Iris pigment epithelial cell (primary cell): ENCODE measurements at regions not wholly inside any gene's neighbourhood (a gene's known extent, or its start where the extent isn't known, plus 50 kb on each side); places are given as distances from the start of the nearest gene placed in this dataset.
"Not testable (repeated sequence)": the region's sequence is repeated elsewhere in the genome, so short reads cannot be mapped to it uniquely, and the experiment has no call there.

ENCODE experiments used
- DNase-seq: peaks from one replicate; pipeline ENCODE4 v3.0.0-alpha.2; 2011; ENCODE audit warnings: low read depth

DNA sequence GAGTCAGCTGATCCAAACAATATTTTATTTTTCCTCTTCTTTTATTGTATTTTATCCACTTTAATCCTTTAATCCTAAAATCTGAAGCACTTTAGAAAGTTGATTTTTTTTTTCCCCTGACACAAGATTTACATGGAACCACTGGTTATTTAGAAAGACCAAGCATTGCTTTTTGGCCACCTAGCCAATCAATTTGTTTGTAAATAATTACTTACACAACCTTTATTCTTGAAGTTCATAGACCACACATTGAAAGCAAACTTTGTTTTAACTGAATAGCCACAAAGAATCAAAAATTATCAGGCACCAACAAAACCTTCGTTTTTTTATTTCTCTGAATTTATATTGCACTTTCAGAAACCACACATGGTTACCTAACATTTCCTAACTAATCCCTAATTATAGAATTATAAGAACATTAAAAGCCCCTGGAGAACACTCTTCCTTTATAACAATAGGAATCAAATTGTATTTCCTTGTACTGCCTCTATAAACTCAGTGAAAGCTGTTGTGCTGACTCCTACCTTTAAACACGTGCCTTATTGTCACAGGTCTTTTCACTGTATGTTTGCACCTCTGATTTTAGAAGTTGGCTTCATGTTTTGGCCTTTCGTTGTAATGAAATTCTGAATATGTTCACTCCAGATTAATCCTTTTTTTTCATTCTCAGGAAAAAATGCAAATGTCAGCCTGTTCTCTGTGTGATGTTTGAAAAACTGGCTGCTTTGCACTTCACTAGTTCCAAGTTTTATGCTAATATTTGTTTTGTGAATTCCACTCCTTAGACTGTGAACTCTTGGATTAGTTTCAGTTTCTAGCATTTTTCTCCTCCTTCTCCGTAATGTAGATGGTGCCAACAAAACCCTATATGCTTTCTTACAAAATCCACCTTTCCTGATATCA lies 1511.9 kb downstream of the REEP3 start:
- no peak for DNase-seq

DNA sequence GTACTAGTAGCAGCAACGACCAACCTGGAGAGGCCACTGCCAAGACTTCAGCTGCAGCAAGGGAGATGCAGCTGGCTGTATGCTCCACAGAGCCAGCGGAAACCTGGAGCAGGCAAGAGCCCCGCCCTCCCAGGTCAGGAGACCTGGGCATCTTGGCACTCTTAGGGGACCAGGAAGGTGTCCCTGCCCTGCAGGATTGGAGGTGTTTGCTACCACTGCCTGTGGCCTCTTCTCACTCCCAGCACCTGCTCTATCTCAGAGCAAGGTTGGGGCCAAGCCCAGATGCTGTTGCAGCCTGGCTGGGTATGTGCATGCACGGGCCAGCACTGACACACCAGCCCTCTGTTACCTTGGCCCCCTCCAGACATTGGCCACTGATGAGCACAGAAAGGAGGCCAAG lies 1512.8 kb downstream of the REEP3 start:
- DNase-seq: no peak

DNA sequence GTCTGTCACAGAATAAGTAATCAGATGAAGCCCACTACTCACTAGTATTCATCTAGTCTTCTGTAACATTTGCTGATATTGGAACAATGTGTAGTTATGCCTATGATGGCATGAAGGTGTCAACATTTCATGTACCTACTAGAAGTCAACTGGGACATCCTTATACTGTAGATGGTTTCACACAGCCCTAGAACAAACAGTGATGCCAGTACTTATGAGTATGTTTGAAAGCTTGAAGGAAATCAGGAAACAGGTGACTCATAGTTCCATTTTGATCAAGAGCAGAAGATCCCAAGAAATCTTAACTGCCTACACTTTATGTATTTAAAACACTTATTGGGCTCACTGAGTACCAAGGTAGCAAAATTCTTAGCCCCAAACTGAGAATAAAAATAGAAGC lies 1519.6 kb downstream of the REEP3 start:
- no peak for DNase-seq

DNA sequence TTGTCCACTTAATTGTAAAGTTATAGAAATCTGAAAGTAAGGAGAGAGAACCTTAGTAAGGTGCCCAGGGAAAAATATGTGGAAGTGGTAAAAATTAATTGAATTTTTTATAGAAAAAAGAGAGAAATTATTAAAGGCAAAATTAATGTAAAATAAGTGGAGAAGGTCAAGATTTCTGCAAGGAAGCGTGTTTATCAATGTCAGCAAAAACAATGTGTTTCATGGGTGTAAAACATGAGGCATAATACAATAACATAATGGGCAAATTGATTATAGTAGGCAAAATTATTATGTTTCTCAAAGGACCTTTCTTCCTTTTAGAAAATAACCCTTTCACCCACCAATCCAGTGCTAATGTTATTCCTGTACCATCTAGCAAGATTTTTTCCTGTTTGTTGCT lies 1520.1 kb downstream of the REEP3 start:
- no peak for DNase-seq

DNA sequence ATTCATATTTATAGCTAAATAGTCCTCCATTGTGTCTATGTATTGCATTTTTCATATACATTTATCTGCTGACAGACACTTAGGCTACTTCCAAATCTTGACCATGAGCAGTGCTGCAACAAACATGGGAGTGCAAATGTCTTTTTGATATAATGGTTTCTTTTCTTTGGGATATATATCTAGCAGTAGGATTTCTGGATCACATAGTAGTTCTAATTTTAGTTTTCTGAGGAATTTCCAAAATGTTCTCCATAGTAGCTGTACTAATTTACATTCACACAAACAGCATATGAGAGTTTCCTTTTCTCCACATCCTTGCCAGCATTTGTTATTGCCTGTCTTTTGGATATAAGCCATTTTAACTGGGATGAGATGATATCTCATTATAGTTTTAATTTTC lies 1521.3 kb downstream of the REEP3 start:
- no peak for DNase-seq

DNA sequence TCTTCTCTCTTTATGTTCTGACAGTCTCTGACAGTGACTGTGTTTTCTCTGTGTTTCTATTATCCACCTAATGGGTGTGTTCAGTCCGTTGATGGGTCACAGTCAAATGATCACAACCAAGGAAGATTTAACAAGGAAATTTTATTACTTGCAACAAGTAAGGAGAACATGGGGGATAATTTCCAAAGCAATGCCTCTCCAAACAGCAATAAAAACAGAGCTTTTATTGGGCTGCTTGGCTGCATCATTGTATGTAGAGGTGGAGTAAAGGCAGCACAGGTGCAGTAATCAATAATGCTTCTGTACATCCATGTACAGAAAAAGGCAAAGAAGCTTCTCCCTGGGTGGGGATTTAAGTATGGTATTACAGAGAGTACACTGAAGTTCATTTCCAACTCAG lies 1525.6 kb downstream of the REEP3 start:
- DNase-seq: no peak

DNA sequence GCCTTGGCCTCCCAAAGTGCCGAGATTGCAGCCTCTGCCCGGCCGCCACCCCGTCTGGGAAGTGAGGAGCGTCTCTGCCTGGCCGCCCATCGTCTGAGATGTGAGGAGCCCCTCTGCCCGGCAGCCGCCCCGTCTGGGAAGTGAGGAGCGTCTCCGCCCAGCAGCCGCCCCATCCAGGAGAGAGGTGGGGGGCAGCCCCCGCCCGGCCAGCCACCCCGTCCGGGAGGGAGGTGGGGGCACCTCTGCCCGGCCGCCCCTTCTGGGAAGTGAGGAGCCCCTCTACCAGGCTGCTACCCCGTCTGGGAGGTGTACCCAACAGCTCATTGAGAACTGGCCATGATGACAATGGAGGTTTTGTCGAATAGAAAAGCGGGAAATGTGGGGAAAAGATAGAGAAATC lies 1530.9 kb downstream of the REEP3 start:
- DNase-seq: not testable (repeated sequence)

DNA sequence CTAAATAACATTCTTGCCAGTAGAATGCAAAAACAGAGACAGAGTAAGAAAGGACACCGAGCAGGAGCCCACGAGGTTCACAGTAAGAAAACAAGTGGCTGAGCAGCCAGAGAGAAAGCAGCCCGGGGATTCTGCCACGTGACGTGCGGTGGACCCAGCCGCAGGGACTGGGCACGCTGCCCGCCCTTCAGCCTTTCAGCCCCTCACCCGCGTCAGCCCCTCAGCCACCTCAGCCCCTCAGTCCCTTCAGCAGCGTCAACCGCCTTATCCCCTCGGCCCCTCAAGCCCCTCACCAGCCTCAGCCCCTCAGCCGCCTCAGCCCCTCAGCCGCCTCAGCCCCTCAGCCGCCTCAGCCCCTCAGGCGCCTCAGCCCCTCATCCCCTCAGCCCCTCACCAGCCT lies 1532.2 kb downstream of the REEP3 start:
- not testable (repeated sequence) for DNase-seq

DNA sequence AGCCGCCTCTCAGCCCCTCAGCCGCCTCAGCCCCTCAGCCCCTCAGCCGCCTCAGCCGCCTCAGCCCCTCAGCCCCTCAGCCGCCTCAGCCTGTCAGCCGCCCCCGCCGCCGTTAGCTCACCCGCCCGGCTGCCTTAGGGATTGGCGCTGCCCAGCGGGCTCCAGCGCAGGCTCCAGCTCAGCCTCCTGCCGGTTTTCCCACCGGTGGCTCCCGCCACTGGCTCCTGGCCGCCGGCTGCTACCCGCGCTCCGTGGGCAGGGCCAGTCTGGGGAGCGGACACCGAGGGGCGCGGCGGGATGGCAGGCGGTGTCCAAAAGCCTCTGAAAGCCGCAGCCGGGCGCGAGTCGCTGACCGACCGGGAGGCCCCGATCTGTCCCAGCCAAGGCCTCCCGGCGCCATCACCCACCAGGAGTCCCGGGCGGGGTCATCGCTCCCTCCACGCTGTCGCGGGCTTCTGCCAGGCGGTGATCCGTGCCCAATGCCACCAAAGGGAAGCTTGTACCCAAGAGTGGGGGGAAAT lies 1532.7 kb downstream of the REEP3 start:
- not testable (repeated sequence) for DNase-seq

DNA sequence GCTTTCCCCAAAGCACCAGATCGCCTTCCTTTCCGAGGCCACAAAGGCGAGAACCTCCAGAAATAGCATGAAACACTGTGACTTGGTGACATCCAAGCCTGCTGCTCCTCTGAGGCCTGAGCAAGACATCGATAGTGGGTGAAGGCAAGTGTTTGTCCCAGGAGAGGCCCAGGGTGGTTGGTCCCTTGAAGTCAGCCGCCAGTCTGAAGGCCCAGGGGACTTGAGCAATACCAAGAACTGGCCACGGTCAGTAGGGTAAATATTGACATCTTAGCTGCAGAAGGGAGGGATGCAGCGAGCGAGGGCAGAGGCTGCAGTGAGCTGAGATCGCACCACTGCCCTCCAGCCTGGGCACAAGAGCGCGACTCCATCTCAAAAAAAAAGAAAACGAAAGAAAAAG lies 1533.5 kb downstream of the REEP3 start:
- DNase-seq: not testable (repeated sequence)

DNA sequence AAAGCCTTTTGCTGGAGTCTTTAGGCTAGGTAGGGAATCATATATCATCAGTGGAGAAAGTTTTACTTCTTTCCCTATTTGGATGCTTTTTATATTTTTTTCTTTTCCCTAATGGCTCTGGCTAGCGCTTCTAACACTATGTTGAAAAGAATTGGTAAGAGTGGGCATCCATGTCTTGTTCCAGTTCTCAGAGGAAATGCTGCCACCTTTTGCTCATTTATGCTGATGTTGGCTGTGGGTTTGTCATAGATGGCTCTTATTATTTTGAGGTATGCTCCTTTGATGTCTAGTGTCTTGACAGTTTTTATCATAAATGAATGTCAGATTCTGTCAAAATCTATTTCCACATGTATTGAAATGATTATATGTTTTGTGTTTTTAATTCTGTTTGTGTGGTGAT lies 1544.1 kb downstream of the REEP3 start:
- no peak for DNase-seq

DNA sequence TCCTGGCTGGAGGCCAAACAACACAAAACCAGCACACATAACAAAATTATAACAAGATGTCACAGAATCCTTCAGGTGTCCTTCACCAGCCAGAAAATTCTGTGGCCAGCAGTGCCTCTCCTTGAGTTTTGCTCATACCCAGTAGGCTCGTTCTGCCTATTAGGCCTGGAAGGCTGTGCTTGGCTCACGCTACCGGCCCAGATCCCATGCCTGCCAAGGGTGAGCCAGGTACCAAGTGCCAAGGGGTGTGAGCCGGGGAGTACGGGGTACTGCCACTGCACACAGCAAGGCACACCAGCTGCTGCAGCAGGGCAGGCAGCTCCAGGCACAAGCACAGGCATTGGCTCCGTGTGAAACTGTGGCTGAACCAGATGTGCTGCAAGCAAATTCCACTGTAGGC lies 1562.0 kb downstream of the REEP3 start:
- DNase-seq: no peak

DNA sequence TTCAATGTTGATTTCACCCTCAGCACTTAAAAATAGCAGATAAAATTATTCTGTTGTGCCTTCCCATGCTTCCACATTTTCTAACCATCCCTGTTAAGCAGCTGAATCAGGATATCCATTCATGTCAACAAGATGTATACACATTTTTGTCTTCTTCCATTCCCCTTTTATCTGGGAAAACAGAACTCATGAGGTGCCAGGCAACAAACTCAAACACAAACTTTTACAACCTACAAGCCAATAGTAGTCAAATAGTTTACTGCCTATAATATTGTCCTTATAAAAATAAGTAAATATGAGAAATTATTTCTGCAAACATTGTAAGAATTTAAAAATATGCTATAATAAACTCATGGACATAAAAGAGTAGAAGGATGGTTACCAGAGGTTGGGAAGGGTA lies 1569.8 kb downstream of the REEP3 start:
- no peak for DNase-seq

DNA sequence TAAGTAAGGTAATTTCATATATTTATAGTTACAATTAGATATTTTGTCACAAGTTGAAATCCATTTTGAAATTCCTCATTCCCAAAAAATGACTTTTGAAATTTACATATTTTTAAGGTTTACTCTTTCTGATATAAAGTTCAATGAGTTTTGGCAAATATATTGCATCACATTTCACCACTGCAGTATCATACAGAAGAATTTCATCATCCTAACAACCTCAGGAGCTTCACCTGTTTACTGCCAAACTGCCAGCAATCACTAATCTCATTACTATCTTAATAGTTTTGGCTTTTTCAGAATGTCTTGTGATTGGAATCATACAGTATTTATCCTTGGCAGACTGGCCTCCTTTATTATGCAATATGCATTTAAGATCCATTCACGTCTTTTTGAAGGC lies 1578.9 kb downstream of the REEP3 start:
- no peak for DNase-seq

DNA sequence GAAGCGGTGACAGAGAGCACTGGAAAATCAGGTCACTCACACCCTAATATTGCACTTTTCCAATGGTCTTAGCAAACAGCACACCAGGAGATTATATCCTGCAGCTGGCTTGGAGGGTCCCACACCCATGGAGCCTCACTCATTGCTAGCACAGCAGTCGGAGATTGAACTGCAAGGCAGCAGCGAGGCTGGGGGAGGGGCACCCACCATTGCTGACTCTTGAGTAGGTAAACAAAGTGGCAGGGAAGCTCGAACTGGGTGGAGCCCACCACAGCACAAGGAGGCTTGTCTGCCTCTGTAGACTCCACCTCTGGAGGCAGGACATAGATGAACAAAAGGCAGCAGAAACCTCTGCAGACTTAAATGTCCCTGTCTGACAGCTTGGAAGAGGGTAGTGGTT lies 1579.7 kb downstream of the REEP3 start:
- DNase-seq: not testable (repeated sequence)

DNA sequence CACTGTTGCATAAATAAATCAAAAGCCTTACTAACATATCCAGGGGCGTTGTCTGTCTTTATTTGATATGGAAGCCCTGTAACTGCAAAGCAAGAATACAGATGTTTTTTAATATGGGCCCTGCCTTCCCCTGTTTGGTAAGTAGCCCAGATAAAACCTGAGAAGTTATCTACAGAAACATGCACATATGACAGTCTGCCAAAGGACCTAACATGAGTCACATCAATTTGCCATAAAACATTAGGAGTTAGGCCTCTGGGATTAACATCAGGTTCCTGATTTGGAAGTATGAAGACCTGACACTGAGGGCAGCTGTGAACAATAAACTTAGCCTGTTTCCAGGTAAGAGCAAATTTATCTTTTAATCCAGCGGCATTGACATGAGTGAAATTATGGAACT lies 1588.8 kb downstream of the REEP3 start:
- DNase-seq: no peak

DNA sequence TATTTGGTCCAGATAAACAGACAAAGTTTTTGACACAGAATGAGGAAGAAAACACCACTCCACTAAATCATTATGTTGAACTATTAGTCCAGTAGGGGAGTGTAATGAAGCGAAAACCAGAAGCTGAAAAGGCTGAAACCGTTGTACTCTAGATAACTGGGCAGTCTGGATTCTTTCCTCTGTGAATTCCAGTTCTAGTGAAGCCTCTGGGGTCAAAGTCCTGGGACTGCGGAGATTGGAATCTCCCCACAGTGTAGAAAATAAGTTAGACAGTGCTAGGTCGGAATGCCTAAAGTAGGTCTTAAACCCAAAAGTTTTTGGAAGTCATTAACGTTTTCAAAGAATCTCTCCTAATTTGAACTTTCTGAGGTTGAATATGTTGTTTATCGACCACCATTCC lies 1589.9 kb downstream of the REEP3 start:
- not testable (repeated sequence) for DNase-seq

DNA sequence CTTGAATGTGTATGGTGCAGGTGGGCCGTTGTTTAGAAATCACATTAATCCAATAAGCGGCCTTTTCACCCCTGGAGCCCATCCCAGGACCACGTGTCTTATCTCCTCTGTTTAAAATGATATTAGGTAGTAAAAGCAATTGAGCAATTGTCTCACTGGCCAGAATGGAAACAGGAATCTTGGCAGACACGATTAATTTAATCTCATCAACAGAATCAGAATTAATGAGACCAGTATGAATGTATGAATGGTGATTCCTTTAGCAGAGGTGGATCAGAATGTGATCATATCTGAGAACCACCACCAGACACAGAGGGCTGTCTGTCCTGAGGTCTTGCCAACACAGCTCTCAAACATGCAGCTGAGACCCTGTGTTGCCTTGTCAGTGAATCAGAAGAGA lies 1591.4 kb downstream of the REEP3 start:
- no peak for DNase-seq

DNA sequence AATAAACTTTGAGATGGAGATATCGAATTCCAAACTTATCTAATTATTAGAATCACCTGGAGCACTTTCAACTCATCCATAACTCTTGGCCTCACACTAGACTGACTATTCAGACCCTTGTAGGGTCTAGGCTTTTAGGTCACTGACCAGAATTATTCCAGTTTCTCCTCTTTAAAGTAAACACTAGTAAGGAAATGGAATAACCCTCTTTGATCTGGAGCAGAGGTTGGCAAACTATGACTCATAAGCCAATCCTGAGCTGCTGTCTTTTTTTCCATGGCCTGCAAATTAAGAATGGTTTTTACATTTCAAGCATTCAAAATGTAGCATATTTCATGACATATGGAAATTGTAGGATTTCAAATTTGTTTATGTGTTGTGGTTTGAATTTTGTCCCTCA lies 1601.9 kb downstream of the REEP3 start:
- no peak for DNase-seq

DNA sequence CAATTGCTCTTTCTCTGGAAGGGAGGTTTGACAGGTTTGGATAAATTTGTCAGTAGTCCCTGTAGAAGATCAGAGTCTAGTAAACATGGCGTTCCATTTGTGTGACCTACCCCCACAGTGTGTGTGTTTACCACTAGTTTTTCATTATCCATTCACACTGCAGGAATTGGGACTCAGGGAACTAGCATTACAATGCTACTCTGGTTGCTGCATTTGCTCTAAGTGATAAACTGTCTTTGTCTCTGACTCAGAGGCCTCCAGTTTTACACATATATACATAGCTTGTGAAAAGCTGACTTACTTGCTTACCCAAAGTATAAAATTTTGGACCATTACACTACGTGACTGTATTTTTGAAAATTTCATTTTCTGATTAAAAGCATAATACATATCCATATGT lies 1604.0 kb downstream of the REEP3 start:
- DNase-seq: no peak

DNA sequence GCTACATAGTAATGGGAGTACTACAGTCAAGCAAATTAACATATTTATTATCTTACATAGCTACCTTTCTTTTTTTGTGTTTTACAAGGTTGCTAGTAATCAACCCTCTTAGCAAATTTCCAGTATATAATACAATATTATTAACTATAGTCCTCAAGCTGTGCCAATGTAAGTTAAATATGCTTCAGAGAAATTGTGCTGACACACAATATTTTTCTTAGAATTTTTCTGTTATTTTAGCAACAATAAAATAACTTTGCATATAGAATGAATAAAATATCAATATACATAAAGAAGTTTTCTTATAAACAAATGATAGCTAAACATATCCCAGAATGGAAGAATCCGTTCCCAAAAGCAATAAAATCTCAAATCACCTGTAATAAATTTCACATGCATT lies 1605.1 kb downstream of the REEP3 start:
- DNase-seq: no peak

DNA sequence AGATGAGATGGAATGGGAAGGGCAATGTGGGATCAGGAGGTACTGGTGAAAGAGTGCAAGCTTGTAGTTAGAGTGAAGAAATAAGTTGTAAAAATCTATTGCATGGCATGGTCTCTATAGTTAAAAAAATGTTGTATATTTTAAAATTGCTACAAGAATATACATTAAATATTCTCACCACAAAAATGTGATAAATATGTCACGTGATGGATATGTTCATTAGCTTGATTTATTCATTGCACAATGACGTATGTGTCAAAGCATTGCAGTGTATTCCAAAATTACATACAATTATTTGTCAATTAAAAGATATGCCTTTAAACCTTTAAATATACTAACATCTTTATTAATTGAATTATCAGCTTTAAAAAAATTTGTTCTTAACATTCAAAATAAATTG lies 1607.1 kb downstream of the REEP3 start:
- DNase-seq: no peak

DNA sequence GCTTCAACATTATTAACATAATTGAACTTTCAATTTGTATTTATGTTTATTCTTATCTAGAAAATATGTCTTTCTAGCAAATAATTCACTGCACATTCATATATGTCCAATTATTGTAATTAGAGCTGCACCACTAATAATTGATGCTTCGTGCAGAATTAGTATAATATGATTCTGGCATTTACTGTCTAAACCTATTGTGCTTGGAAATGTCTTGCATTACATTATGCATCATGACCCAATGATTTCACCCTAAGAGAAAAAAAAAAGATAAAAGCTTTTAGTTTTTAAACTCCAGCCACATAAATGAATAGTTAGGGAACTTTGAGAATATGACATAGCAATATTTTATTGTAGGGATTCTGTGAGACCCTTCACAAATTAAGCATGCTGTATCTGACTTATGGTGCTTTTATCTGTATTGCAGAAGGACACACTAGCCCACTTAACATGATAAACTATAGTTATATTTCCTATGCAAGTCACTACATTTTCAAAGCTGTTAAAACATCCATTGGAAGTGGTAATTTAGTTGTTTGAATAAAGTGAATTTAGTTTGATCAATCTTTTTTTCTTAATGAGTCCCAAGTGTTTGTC lies 1609.1 kb downstream of the REEP3 start:
- no peak for DNase-seq

DNA sequence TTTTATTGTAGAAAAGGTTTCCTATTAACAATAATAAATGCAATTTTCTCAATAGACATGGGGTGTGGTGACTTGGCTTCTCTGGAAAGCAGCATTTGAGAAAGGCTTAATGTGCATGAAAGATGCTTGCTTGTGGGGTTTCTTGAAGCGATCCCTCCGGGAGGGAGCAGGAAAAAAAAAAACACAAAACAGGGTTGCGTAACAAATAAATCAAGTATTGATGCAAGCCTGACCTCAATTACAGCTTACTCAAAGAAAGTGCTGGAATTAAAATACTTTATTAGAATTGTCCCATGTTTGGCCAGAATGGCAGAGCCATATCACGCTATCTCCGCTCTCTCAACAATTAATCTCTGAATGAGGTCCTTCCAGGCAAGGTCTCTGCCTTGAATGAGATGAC lies 1612.5 kb downstream of the REEP3 start:
- no peak for DNase-seq
